Hematopoietic multipotent progenitor cell (in vitro differentiated cells): ENCODE measurements at regions not wholly inside any gene's neighbourhood (a gene's known extent, or its start where the extent isn't known, plus 50 kb on each side); places are given as distances from the start of the nearest gene placed in this dataset.

Experiments
- DNase-seq, 3 donors: peaks; one replicate each; pipeline ENCODE4 v3.0.0-alpha.2; 2011 to 2015; ENCODE audit warnings: low read depth in 2 of 3, low spot score in 2 of 3

DNA sequence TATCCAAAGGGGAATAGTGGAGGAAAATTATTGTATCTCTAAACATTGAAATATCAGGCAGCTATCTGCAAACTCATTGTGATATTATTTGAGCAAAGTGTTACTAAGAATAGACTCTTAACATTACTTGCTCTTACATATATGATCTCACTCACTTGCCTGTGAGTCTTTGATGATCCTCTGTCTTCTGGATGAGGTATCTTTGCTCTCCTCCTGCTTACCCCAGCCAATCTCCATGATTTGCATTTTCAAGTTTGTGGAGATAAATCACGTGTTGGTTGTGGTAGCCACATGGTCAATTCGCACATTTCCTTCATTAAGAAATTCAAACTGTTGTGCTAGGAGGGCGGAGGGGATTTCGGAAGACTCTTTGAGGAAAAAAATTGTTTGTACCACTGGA, 169.9 kb upstream of the S100G start:
- DNase-seq: no peak

DNA sequence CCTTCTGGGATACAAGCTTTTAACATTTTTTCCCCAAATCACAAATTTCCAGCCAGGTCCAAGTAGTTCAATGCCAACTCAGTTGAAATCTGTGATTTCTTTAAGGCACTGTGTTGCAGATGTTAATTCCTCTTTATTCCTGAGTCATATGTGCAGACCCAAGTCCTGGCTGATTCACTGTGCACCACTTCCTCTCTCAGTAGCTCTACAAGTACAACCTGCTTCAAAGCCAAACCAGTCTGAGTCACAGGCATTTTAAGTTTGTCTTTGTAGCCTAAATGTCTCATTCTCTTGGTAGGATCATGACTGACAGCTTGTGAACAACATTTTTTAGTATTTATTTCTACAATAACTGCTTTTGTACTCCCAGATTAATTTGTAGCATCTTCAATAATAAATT, 165.6 kb upstream of the S100G start:
- peak in 2 of 3 donors; percentile 54 to 71 for DNase-seq

DNA sequence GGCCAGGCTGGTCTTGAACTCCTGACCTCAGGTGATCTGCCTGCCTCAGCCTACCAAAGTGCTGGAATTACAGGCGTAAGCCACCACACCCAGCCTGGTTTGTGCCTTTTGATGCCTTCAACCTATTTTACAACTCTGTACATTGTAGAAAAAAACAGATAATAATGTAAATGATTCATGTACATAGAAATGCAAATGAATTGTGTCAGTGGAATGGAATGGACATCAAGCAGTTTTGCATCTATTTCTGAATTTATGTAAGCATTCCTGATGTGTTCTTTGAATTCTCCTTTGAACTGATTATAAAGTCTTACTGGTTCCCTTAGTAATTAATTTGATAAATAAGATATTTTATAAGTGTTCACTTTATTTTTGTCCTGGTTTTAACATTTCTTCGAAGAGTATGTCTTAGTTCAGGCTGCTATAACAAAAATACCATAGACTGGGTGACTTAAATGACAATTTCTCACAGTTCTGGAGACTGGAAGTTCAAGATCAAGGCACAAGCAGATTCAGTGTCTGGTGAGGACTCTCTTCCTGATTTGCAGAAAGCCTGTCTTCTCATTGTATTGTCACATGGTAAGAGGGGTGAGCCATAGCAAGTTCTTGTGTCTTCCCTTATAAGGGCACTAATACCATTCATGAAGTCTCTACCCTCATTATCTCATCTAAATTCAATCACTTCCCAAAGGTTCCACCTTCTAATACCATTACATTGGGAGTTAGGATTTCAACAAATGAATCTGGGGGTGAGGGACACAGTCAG, 162.2 kb upstream of the S100G start:
- no peak for DNase-seq

DNA sequence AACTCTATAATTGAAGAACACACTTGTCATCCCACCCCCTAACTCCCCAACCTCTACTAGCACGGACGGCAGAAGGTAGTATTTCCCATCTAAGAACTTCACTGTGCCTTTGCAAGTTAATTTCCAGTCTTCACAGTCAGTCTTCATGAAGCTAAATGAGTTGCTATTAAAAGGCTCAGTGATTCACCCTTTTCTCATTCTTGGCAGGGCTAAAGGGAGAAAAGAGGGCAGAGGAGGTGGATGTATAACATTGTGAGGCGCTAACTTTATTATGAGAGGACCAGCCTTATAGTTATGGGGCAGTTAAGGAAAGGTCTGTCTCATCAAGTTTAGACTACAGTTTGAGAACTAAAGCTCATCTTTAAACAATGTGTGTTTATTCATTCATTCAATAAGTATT, 161.0 kb upstream of the S100G start:
- no peak for DNase-seq

DNA sequence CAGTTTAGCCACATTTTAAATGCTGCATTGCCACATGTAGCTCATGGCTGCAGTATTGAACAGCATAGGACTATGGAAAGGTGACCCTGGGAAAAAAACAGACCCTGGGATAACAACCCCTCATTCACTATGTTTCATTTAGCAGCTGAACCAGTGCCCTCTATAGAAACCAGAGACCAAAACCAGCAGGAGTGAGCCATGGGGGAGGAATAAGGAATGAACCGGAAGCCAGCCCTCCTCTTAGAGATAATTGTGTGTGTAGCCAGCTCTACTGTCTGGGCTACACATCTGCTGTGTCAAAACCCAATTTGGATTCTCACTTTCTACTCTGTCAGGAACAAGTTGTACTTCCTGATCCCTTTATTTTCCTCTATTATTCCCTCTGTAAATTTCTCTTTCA, 158.5 kb upstream of the S100G start:
- no peak for DNase-seq

DNA sequence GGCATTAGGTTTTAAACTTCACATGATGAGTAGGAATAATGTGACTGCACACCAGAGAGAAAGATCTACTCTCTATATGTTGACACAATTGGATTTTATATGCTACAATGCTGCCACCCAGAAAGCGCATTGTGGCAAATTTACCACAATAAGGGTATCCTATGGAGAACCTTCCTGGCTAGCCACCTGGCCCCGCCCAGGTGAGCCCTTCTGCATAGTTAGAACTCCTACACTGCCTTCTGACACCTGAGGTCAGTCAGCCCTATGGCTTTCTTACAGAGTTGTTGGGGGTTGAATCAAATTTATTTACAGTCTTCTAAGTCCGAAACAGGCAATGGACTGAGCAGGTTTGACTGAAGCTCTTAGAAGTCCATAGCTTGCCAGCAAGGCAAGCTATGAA, 153.8 kb upstream of the S100G start:
- DNase-seq: no peak

DNA sequence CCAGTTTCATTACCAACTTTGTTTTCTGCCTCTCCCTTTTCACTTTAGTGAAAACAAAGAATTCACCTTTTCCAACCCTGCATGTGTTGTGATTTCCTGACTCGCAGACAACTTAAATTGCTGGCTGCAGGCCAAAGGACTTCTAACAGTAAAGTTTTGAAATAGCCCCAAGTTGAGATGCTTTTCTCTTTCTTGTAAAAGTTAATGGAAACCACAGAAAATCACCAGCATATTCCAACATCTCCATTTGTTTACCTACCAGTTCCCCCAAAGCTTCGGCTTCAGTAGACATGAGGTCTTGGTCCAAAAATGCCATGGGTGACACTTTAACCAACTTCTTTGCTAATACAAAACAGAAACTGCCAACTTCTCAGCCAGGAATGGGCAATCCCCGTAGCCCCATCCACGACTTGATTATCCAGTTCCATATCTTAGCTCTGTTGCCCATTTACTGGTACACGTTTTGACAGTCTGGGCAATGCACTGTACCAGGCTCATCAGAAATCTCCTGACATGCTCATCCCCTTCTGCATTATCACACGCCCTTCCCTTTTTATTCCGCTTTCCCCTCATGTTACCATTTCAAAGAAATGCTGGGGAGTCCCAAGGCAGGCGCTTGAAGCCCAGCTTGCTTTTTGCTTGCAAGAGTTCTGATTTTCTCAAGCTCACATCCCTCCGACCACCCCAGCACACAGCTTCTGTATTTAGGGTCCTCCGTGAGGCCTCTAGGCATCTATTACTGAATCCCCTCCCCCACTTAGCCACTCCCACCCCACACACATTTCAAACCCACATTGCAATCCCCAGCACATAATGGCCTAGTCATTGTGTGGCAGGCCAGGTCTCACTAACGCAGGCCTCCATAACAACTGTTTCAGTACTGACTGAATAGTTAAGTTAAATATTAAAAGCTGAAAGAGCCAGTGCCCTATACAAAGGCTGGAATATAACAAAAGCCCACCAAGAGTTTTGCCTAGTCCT, 137.9 kb upstream of the S100G start:
- DNase-seq: no peak

DNA sequence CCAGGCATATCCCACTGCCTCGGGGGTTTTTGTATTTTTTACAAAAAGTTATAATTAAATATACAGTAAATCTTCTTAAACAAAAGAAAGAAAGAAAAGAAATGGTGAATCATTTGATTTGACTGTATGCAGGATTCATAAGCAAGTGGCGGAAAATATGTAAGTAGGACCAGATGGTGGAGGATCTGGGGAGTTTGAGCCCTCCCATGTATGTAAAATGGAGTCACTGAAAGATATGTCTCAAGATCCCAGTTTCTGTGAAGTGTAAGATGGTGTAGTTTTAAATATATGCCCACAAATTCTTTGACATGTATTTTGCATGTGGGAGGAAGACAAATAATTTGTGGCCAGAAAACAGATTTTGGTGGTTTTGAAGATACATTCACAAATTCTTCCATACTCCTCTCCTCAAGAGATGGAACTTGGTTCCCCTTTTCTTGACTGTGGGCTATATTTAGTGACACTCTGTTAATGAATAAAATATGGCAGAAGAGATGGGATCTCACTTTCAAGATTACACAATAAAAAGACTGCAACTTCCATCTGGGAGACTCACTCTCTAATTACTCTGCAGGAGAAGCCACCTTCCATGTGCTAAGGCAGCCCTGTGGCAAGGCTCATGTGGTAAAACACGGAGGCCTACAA, 133.6 kb upstream of the S100G start:
- DNase-seq: no peak

DNA sequence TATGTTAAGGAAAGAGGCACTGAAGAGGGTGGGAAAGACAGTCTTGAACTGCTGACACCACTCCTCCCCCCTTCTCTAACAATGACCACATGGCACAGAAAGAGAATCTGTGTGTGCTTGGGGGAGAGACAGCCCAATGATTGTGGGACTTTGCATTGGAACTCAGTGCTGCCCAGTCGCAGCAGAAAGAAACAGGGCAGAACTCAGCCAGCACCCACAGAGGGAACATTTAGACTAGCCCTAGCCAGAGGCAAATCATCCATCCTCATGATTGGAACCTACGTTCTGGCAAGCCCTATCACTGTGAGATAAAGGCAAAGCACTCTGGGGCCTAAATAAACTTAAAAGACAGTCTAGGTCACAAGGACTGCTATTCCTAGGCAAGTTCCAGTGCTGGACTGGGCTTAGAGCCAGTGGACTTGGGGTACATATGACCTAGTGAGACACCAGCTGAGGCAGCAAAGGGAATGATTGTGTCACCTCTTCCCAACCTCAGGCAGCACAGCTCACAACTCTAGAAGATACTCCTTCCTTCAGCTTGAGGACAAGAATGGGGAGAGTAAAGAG, 132.8 kb upstream of the S100G start:
- DNase-seq: no peak

DNA sequence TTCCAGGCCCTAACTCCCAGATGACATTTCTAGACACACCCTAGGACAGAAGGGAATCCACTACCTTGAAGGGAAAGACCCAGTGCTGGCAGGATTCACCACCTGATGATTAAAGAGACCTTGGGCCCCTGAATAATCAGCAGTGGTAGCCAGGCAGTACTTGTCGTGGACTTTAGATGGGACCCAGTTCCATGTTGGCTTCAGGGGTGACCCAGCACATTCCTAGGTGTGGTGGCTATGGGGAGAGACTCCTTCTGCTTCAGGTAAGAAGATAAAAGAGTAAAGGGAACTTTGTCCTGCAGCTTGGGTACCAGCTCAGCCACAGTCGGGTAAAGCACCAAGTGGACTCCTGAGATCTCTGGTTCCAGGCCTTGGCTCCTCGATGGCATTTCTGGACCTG, 131.8 kb upstream of the S100G start:
- DNase-seq: no peak

DNA sequence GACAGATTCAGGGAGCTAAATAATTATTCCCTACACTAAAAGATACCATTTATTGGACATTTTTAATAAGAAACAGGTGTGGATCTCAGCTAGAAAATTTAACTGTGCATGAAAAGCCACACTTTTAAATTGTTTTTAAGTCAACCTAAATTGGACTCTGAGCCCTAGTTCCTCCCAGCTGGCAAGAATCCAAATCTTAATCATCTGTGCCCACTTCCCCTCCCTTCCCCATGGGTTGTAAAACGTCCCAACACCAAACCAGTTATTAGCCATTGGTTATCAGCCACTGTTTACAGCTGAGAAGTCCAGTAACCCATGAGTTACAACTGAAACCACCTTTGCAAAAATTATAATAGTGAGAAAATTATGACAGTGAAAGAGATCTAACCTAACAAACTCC, 125.6 kb upstream of the S100G start:
- peak in 1 of 3 donors; percentile 6 for DNase-seq

DNA sequence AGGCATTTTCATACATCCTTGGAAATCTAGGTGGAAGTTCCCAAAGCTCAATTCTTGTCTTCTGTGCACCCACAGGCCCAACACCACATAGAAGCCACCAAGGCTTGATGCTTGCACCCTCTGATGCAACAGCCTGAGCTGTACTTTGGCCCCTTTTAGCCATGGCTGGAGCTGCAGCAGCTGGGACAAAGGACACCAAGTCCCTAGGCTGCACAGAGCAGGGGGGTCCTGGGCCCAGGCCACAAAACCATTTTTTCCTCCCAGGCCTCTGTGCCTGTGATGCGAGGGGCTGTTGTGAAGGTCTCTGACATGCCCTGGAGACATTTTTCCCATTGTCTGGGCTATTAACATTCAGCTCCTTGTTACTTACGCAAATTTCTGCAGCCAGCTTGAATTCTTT, 124.0 kb upstream of the S100G start:
- DNase-seq: no peak

DNA sequence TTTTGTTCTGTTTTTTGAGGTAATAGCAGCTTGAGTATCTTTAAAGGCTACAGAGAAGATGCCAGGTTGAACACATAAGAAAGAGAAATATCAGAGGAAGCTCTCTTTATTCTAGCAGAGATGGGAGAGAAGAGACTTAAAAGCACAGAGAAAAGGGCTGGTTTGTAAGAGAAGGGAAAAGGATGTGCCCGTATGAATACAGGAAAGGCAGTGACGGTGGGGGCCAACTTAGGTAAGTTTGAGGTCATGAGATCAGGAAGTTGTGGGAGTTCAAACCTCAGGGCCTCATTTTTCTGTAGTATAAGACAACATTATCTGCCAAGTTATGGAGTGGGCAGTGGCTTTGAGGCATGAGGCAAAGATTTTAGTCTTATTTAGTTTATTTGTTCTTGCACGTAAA, 121.3 kb upstream of the S100G start:
- no peak for DNase-seq
